AG04450 (cell line): ENCODE measurements at regions not wholly inside any gene's neighbourhood (a gene's known extent, or its start where the extent isn't known, plus 50 kb on each side); places are given as distances from the start of the nearest gene placed in this dataset.

Source experiments
- CTCF ChIA-PET: fragments of 300-600, 350-600 bp; formaldehyde crosslinking; extraction: SDS; loops from one replicate; lab custom pipeline; 2022; ENCODE audit warnings: antibody characterized with exemption, inconsistent platforms; lab: Charles Lee
- POLR2A ChIA-PET: fragments of 350-600 bp; formaldehyde crosslinking; extraction: SDS; loops from one replicate; lab custom pipeline; 2021; ENCODE audit warnings: antibody characterized with exemption, inconsistent platforms; lab: Yijun Ruan, JAX
- DNase-seq: peaks from one replicate; pipeline ENCODE4 v3.0.0-alpha.2; 2011; ENCODE audit warnings: low read depth, low spot score
- H3K27ac ChIP-seq: one replicate; pipeline ENCODE4 v1.5.1; 2012; ENCODE audit warnings: low read depth, low read length, control low read depth
- H3K27me3 ChIP-seq: one replicate; pipeline ENCODE4 v1.6.0; 2012; ENCODE audit warnings: low read length; ENCODE audit not compliant: control insufficient read depth, insufficient read depth
- H3K4me3 ChIP-seq: 2 replicates; pipeline ENCODE4 v1.5.1; 2011; ENCODE audit warnings: mild to moderate bottlenecking, low read depth, low read length, control low read depth
- H3K9me3 ChIP-seq: 2 replicates; pipeline ENCODE4 v1.5.1; 2012; ENCODE audit warnings: low read length; ENCODE audit not compliant: control insufficient read depth, insufficient read depth
- TF ChIP-seq, protein P1 (sequence below): IDR thresholded peaks from 2 replicates; pipeline ENCODE4 v1.5.1; 2011; ENCODE audit warnings: low read depth, low read length, control low read depth, inconsistent platforms

DNA sequence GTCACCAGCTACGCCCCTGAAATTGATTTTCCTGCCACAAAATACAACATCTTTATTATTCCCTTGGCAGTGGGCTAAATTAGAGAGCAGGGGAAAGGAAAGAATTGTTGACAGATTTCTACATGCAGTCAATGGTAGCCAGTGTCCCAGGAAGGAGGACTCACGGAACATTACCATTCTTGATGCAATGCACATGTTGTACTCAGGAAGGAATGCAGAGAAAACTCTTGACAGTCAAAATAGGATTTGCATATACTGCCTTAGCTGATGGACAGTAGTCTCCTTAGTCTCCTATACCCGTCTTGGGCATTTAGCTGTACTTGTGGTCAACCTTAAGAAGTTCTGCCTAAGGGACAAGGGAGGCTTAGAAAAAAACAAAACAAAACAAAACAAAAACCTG lies 158.0 kb upstream of the GYPA start:
- Histone ChIP-seq H3K27me3 (no peaks in the 10 kb centered on the region), H3K9me3 (no peaks in the 10 kb centered on the region), H3K4me3 (no peak overlapping the region), H3K27ac (no peak overlapping the region)
- POLR2A ChIA-PET: no interaction called here
- TF ChIP-seq, protein P1, sequence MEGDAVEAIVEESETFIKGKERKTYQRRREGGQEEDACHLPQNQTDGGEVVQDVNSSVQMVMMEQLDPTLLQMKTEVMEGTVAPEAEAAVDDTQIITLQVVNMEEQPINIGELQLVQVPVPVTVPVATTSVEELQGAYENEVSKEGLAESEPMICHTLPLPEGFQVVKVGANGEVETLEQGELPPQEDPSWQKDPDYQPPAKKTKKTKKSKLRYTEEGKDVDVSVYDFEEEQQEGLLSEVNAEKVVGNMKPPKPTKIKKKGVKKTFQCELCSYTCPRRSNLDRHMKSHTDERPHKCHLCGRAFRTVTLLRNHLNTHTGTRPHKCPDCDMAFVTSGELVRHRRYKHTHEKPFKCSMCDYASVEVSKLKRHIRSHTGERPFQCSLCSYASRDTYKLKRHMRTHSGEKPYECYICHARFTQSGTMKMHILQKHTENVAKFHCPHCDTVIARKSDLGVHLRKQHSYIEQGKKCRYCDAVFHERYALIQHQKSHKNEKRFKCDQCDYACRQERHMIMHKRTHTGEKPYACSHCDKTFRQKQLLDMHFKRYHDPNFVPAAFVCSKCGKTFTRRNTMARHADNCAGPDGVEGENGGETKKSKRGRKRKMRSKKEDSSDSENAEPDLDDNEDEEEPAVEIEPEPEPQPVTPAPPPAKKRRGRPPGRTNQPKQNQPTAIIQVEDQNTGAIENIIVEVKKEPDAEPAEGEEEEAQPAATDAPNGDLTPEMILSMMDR: no peak
- DNase-seq: no peak
- CTCF ChIA-PET: no interaction called here

DNA sequence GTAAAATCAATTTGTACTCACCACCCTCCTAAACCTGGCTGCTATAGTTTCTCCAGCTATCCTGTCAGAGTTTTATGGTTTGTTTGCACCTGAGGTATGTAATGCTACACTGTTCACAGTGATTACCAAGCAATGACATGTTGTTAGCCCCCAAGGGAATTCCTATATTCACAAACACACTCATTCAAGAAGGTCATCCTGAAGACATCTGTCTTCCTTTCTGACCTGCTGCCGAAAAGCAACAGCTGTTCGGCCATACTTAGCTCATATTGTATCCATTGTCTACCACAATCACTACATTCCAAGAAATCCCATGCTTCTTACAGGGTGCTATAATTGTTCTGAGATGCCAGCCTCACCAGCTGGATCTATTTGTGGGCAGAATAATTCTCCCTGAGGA lies 160.1 kb upstream of the GYPA start:
- no peak overlapping the region for H3K27ac ChIP-seq
- ChIA-PET CTCF (no interaction called here), POLR2A (no interaction called here)
- H3K9me3 ChIP-seq: no peaks in the 10 kb centered on the region
- no peaks in the 10 kb centered on the region for H3K27me3 ChIP-seq
- no peak for DNase-seq
- no peak overlapping the region for H3K4me3 ChIP-seq
- TF ChIP-seq, protein P1: no peak

DNA sequence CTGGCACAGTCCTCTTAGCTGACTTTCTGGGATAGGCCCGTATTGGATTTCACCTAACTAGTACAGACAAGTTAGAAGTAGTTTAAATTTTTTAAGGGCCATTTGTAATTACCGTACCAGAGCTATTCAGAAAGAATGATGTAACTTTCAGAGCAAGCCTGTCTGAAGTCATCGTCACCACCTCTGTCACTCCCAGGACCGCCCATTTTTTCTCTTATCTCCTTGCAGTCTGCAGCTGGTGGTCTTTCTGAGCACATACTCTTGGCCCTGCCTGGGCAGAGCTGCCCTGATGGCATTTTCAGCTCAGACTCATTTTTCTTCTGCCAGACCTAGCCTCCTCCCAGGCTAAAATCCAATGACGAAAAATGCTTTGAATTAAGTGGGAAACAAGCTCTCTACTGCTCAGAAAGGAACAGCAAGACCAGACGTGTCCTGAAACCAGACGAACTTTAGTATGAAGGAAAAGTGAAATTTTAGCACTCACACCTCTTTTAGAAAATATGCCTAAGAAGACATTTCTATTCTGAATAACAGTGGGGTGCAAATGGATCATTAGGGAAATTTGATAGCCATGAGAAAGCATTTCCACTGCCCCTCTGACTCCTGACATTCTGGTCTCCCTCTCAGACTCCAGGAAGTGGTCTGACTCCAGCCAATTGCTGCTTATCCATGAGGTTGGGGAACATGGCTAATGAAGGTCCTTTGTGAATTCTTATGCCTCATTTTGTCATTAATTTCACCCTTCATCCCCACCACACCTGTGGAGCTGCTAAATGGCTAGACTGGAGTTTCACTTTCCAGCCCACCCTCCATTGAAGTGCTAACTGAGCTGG lies 162.4 kb upstream of the GYPA start:
- Histone ChIP-seq H3K27ac (no peak overlapping the region), H3K9me3 (no peaks in the 10 kb centered on the region), H3K27me3 (no peaks in the 10 kb centered on the region), H3K4me3 (no peak overlapping the region)
- TF ChIP-seq, protein P1: no peak
- DNase-seq: no peak
- ChIA-PET POLR2A (no interaction called here), CTCF (no interaction called here)

DNA sequence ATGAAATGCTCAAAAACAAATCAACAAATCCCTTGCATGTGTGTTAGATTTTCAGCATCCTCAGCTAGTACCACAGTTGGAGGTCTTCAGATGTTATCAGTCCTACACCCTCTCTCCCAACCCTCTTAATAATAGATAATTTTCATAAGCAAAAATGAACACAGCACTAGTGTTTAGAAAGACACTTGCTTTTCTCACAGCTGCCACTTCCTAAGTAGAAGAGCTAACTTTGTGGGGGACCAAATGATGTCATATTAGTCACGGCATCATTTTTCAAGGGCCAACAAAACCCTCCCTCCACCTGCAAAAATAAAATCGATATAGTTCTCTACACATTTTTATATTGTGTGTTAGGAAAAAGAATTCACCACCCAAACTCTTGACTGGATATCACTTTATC lies 163.5 kb upstream of the GYPA start:
- CTCF ChIA-PET: no interaction called here
- Histone ChIP-seq H3K27ac (no peak overlapping the region), H3K9me3 (no peaks in the 10 kb centered on the region), H3K27me3 (no peaks in the 10 kb centered on the region), H3K4me3 (no peak overlapping the region)
- TF ChIP-seq, protein P1: no peak
- no peak for DNase-seq
- POLR2A ChIA-PET: no interaction called here

DNA sequence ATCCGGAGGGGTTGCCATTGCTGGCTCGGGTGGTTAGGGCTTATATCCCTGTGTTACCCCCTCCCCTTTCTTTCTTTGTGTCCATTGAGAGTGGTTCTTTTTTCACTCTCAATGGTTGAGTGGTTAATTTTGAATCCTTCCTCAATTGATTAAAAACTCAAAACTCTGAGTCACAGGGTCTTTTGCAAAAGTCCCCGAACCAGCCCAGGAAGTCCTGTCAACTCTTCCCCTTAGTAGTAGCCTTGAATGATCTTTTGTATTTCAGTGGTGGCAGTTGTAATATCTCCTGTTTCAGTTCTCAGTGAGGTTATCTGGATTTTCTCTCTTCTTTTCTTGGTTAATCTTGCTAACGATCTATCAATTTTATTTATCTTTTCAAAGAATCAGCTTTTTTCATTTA lies 170.0 kb upstream of the GYPA start:
- DNase-seq: no peak
- TF ChIP-seq, protein P1: no peak
- no peaks in the 10 kb centered on the region for H3K27me3 ChIP-seq
- POLR2A ChIA-PET: no interaction called here
- H3K27ac ChIP-seq: no peak overlapping the region
- CTCF ChIA-PET: no interaction called here
- no peak overlapping the region for H3K4me3 ChIP-seq
- peaks cover 10% of the 10 kb centered on the region; the same call in 1 of the 2 replicates for H3K9me3 ChIP-seq
